LNCaP clone FGC (cell line): ENCODE measurements at regions not wholly inside any gene's neighbourhood (a gene's known extent, or its start where the extent isn't known, plus 50 kb on each side); places are given as distances from the start of the nearest gene placed in this dataset.
A peak's percentile ranks its signal among the peaks of the same experiment; 100 is the strongest.

Experiments
- DNase-seq: peaks from one replicate; pipeline ENCODE4 v3.0.0-alpha.2; 2011; ENCODE audit warnings: low read depth
- H3K4me3 ChIP-seq: 2 replicates; pipeline ENCODE4 v1.5.1; 2011; ENCODE audit warnings: mild to moderate bottlenecking, low read depth, low read length, control low read depth
- TF ChIP-seq, protein P1 (sequence below): IDR thresholded peaks from 2 replicates; pipeline ENCODE4 v1.5.1; 2012; ENCODE audit warnings: mild to moderate bottlenecking; ENCODE audit not compliant: control insufficient read depth, insufficient read depth; ENCODE audit errors: extremely low read depth

DNA sequence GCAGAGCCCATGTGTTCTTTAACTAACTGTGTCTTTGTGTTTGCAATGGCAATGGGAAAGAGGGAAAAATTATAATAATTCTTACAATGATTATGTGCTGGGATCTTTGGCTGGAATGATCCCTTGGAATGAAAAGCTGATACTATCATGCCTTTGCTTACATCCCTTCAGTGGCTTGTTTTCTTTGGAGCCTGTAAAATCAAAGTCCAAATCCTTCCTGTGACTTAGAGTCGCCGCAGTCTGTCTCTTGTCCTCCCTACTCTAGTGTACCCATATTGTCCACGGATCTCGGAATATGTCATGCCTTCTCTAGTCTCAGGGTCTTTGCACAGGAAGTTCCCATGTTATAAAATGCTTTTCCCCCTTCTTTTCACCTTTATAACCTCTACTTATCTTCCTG, 111.7 kb upstream of the MAF start:
- TF ChIP-seq, protein P1, sequence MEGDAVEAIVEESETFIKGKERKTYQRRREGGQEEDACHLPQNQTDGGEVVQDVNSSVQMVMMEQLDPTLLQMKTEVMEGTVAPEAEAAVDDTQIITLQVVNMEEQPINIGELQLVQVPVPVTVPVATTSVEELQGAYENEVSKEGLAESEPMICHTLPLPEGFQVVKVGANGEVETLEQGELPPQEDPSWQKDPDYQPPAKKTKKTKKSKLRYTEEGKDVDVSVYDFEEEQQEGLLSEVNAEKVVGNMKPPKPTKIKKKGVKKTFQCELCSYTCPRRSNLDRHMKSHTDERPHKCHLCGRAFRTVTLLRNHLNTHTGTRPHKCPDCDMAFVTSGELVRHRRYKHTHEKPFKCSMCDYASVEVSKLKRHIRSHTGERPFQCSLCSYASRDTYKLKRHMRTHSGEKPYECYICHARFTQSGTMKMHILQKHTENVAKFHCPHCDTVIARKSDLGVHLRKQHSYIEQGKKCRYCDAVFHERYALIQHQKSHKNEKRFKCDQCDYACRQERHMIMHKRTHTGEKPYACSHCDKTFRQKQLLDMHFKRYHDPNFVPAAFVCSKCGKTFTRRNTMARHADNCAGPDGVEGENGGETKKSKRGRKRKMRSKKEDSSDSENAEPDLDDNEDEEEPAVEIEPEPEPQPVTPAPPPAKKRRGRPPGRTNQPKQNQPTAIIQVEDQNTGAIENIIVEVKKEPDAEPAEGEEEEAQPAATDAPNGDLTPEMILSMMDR = no peak
- DNase-seq = peak; percentile 46
- no peak overlapping the region for H3K4me3 ChIP-seq

DNA sequence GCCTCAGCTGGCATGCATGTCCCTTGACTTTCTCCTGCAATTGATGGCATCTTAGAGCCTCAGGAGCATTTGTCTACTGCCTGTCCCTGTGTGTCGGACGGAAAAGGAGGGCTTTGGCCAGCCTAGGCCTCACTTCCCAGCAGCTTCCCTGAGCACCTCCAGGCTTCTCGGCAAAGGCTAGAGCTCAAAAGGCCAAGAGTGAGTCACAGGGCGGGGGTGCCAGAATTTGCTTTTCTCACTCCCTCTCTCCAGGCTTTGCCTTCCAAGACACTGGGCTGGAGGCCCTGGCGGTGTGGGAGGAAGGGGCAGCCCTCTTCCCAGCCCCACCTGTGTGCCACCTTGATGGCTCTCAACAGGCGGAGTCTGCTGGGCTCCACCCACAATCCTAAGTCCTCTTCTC, 107.3 kb upstream of the MAF start:
- no peak for DNase-seq
- TF ChIP-seq, protein P1 = no peak

DNA sequence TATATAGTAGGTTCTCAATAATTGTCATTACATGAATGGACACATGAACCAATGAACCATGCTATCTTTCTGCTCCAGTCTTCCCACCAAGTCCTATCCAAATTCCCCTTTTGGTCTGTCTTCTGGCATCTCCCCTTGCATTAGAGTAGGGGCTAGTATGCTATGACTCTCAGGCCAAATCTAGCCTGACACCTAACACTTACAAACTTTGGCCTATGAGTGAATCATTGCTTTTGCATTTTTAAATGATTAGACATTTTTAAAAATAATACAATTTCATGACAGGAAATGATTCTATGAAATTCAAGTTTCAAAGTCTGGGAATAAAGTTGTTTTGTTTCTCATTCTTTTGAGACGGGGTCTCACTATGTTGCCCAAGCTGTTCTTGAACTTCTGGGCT, 102.5 kb upstream of the MAF start:
- DNase-seq = no peak
- no peak overlapping the region for H3K4me3 ChIP-seq
- TF ChIP-seq, protein P1 = no peak

More for the DNA sequence above, 107.3 kb upstream of the MAF start:
- H3K4me3 ChIP-seq = no peak overlapping the region

DNA sequence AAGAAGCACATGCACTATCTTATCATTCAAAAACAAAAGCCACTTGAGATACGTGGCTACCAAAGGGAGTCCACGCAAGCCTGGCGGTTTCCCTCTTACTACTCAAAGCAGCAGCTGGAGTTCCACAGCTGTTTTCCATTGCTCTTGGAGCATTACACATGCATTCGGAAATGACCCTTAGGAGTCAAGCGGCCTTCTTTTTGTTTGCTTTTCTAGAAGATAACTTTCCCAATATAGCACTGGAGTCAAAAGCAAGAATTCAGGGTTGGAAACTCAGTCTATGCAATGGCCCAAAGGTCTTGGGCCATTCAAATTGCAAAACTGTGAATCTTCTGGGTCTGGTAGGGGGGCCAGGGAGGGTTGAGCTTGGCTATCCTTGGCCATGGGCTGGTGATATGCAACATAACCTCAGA, 97.8 kb upstream of the MAF start:
- TF ChIP-seq, protein P1 = no peak
- DNase-seq = no peak
- no peak overlapping the region for H3K4me3 ChIP-seq

DNA sequence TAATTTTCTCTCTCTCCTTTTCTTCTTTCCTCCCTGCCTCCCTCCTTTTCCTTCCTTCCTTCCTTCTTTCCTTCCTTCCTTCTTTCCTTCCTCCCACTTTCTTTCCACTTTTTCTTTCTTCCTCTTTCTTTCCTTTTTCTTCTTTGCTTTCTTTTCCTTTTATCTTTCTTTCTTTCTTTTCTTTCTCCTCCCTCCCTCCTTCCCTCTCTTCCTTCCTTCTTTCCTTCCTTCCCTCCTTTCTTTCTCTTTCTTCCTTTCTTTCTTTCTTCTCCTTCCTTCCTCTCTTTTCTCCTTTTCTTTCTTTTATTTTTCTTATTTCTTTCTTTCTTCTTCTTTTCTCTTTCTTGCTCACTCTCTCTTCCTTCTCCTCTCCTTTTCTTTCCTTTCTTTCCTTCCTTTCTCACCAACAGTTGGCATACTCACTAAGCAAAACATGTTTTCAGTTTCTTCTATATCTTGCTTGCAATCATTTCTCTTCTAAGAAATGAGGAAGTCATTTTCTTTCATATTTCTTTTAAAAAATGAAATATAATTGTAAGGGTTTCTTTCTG, 97.1 kb upstream of the MAF start:
- TF ChIP-seq, protein P1 = no peak
- H3K4me3 ChIP-seq = no peak overlapping the region
- DNase-seq = no peak

DNA sequence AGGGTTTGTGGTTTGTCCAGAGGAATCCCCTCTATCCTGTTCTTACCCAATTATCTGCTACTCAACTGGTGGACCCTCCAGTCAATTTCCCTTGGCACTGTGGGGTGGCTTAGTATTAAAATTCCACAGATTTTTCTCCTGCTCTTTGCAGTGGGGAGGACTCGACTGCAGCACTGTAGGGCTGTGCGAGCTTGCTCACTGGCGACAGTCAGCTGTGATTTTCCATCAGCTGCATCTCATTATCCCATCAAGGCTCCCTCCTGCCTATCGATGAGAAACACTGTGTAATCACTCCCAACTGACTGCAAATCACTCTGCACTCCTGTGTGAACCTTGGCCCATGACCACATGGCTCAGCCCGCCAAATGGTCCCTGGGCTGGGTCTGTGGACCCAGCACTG, 90.5 kb upstream of the MAF start:
- no peak overlapping the region for H3K4me3 ChIP-seq
- TF ChIP-seq, protein P1 = no peak
- DNase-seq = no peak

DNA sequence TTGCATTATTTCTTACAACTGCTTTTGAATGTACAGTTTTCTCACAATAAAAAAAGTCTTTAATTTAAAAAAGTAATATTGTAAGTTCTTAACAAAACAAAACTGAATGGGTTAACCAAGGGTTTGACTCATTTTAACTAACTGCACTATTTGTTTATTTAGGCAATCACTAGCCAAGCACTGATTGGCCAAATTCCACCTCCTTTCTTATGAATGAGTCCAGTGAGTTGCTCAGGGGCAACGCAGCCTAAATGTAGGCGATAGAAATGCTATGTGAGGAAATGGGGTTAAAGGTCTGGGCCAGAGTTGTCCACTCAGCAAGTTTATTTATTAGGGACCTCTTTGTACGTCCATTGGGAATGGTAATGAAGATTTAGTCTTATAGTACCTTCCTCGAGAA, 89.6 kb upstream of the MAF start:
- DNase-seq = no peak
- TF ChIP-seq, protein P1 = no peak
- H3K4me3 ChIP-seq = no peak overlapping the region
